Mesothelial cell of epicardium (in vitro differentiated cells): ENCODE measurements at regions not wholly inside any gene's neighbourhood (a gene's known extent, or its start where the extent isn't known, plus 50 kb on each side); places are given as distances from the start of the nearest gene placed in this dataset.
A peak's percentile ranks its signal among the peaks of the same experiment; 100 is the strongest.

Experiments used
- DNase-seq, 2 experiments: peaks; one replicate each; pipeline ENCODE4 v3.0.0; 2021; ENCODE audit warnings: low spot score in 2 of 2; ENCODE audit not compliant: unreplicated experiment in 2 of 2
- H3K27ac Mint-ChIP-seq: 2 replicates; pipeline ENCODE4 v1.8.0; 2021; ENCODE audit warnings: mixed read lengths
- H3K27me3 Mint-ChIP-seq: 2 replicates; pipeline ENCODE4 v1.8.0; 2021; ENCODE audit warnings: low read depth, mixed read lengths
- H3K36me3 Mint-ChIP-seq: 2 replicates; pipeline ENCODE4 v1.8.0; 2021; ENCODE audit warnings: mixed read lengths
- H3K4me1 Mint-ChIP-seq: 2 replicates; pipeline ENCODE4 v1.8.0; 2021; ENCODE audit warnings: mixed read lengths
- H3K4me3 Mint-ChIP-seq: 2 replicates; pipeline ENCODE4 v1.8.0; 2021; ENCODE audit warnings: mild to moderate bottlenecking, moderate library complexity, mixed read lengths
- H3K9me3 Mint-ChIP-seq: 2 replicates; pipeline ENCODE4 v1.8.0; 2021; ENCODE audit warnings: mixed read lengths
- TF ChIP-seq, protein P1 (sequence below): fragments of 200-600 bp; sonication (generic); IDR thresholded peaks from one replicate; pipeline ENCODE4 v1.5.0; 2021; ENCODE audit warnings: antibody characterized with exemption; ENCODE audit not compliant: unreplicated experiment

DNA sequence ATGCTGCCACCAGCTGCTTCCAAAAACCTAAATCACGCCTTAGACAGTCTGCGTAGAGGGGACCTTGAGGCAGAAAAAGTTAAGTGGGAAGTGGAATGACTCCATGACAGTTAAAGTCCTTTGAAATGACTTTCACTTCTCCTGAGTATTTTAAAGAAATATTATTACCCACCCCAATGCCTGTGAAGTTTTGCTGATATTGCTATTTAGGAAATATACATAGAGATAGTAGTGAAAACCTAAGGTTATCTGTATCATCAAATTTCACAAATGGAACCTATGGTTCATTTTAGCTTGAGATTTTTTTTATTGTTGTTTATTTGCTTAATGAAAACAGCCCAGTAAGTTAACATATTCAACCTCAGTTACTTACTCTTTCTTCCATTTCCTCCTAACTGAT is 182.1 kb upstream of the FBXL4 start:
- Mint-ChIP-seq H3K36me3 (no peaks in the 10 kb centered on the region), H3K4me3 (no peak overlapping the region), H3K9me3 (no peaks in the 10 kb centered on the region), H3K27me3 (peaks cover 7% of the 10 kb centered on the region), H3K4me1 (no peaks in the 10 kb centered on the region), H3K27ac (no peak overlapping the region)
- no peak for DNase-seq
- TF ChIP-seq, protein P1, sequence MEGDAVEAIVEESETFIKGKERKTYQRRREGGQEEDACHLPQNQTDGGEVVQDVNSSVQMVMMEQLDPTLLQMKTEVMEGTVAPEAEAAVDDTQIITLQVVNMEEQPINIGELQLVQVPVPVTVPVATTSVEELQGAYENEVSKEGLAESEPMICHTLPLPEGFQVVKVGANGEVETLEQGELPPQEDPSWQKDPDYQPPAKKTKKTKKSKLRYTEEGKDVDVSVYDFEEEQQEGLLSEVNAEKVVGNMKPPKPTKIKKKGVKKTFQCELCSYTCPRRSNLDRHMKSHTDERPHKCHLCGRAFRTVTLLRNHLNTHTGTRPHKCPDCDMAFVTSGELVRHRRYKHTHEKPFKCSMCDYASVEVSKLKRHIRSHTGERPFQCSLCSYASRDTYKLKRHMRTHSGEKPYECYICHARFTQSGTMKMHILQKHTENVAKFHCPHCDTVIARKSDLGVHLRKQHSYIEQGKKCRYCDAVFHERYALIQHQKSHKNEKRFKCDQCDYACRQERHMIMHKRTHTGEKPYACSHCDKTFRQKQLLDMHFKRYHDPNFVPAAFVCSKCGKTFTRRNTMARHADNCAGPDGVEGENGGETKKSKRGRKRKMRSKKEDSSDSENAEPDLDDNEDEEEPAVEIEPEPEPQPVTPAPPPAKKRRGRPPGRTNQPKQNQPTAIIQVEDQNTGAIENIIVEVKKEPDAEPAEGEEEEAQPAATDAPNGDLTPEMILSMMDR = no peak

DNA sequence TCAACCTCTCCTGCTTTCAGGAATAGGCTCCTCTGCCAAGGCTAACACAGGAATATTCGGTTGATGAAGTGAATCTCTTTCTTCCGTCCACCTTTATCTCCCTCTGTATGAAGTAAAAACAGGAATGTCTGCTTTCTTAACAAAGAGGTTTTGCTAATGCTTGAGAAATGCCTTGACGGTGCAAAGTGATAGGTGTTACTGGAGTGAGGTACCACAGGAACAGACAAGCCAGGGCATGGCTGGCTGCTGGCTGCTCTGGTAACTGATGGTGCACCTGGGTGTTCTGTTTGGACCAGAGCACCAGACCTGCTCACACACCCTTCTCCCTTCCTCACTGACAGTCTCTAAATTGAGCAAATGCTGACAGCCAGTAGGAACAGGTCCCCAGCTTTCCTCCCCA is 174.0 kb upstream of the FBXL4 start:
- H3K9me3 Mint-ChIP-seq = no peaks in the 10 kb centered on the region
- H3K4me3 Mint-ChIP-seq = no peak overlapping the region
- H3K27me3 Mint-ChIP-seq = peaks cover 22% of the 10 kb centered on the region
- no peaks in the 10 kb centered on the region for H3K36me3 Mint-ChIP-seq
- DNase-seq = no peak
- no peak overlapping the region for H3K27ac Mint-ChIP-seq
- TF ChIP-seq, protein P1 = no peak
- no peaks in the 10 kb centered on the region for H3K4me1 Mint-ChIP-seq

DNA sequence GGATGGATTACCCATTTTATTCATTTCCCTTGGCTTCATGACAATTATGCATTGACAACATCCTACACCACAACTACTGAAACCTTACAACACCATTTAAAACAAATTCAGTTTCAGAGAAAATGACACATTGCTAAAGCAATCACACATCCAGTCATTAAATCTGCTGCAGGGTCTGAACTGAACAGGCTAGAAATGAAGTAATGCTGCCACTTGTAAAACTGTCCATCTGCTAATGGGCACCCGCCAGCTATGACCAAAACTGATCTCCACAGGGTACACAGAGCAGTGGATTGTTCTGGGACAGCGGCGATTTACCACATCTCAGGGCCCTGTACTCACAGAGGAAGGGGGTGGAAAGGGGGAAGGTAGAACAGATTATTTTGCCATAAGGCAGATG is 172.9 kb upstream of the FBXL4 start:
- TF ChIP-seq, protein P1 = no peak
- H3K4me1 Mint-ChIP-seq = no peaks in the 10 kb centered on the region
- no peak for DNase-seq
- H3K36me3 Mint-ChIP-seq = no peaks in the 10 kb centered on the region
- no peaks in the 10 kb centered on the region for H3K9me3 Mint-ChIP-seq
- no peak overlapping the region for H3K27ac Mint-ChIP-seq
- H3K27me3 Mint-ChIP-seq = peaks cover 27% of the 10 kb centered on the region
- H3K4me3 Mint-ChIP-seq = no peak overlapping the region

DNA sequence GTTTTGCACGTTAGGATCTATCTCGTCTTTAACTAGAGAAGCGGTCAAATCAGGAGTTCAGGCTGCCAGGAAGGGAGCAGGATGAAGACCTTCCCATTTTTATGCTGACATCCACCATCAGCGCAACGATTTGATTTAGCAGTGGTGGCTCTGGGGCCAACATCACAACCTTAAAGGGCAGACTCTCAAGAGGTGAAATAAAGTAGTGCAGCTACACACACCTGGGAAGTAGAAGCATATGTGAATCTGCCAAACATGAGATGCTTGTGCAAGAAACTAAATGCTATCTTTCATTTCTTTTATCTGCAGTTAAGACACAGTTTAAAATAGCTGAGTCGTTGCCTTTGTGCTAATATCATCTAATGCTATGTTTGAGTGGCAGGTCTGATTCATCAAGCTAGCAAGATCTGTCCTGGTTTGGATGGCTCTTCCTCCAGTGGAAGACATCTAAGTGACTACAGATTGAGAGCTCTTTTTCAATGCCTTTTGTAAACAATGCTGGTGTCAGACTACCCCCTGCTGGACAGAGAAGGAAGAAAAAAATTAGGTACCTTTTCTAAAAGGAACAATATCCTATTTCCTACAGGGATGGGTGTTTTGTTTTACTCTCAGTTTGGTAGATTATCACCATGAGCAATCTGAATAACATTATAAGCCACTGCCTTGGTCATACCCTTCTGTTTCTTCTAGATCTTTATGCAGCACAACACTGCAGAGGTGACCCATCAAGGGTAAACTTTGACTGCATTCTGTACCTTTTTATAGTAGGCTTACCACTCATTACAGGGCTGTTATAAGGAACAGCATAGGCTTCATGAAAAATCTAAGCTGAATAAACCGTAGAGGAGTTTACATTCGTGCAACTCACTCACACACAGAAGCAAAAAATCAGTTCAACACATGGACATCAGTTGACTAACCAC is 171.6 kb upstream of the FBXL4 start:
- Mint-ChIP-seq H3K36me3 (no peaks in the 10 kb centered on the region), H3K27ac (no peak overlapping the region), H3K9me3 (no peaks in the 10 kb centered on the region), H3K27me3 (peaks cover 36% of the 10 kb centered on the region), H3K4me3 (no peak overlapping the region), H3K4me1 (no peaks in the 10 kb centered on the region)
- peak in 1 of 2 experiments; percentile 41 for DNase-seq
- TF ChIP-seq, protein P1 = peak; percentile 84

DNA sequence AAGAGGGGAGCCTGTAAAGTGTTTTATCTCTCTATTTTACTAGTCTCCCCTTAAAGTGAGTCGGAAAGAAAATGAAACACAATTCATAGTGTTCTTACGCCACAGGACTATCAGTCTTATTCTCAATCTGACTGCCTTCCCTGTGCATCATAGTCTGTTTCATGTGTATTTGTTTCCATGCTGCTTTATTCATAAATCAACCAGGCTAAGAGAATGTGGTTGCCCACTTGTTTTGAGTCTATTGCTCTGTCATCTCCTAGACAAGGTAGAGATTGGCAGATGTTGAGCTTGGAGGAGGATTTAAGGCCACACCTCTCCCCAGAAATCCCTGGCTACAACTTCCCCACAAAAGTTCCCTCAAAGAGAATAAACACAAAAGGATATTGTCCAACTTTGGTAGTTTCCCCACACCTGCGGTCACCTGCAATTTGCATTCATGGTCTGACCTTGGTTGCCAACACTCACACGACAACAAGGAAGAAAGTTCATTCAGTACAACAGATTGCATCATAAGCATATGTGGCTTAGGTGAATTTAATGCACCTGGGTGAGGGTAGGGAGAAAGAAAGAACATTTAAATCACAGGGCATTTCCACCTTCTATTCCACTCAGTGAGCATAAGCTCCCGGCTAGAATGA is 167.1 kb upstream of the FBXL4 start:
- no peaks in the 10 kb centered on the region for H3K36me3 Mint-ChIP-seq
- peaks cover 44% of the 10 kb centered on the region for H3K27me3 Mint-ChIP-seq
- no peak overlapping the region for H3K27ac Mint-ChIP-seq
- H3K4me1 Mint-ChIP-seq = no peaks in the 10 kb centered on the region
- no peak overlapping the region for H3K4me3 Mint-ChIP-seq
- DNase-seq = no peak
- TF ChIP-seq, protein P1 = no peak
- no peaks in the 10 kb centered on the region for H3K9me3 Mint-ChIP-seq
